ENCODE measurements at regions not wholly inside any gene's neighbourhood (a gene's known extent, or its start where the extent isn't known, plus 50 kb on each side); places are given as distances from the start of the nearest gene placed in this dataset.

- DNase-seq (ENCODE audit: extremely low spot score, unreplicated experiment), result no peak
- Mint-ChIP-seq H3K27ac (no peak overlapping the region), H3K4me3 (no peak overlapping the region), H3K27me3 (peaks cover 24% of the 10 kb centered on the region), H3K9me3 (peaks cover 7% of the 10 kb centered on the region), H3K36me3 (no peaks in the 10 kb centered on the region), H3K4me1 (ENCODE audit: unreplicated experiment) (peaks cover 7% of the 10 kb centered on the region)
- no peak for TF ChIP-seq CTCF (conservative IDR thresholded peaks at IDR 0.05)
Observed at GRCh38 chr1:229896306-229896705, 170.7 kb upstream of the GALNT2 start.

GRCh38 chr1:229896861-229897260, 170.2 kb upstream of the GALNT2 start:
- Mint-ChIP-seq H3K27me3 (peaks cover 26% of the 10 kb centered on the region), H3K36me3 (no peaks in the 10 kb centered on the region), H3K4me1 (ENCODE audit: unreplicated experiment) (peaks cover 7% of the 10 kb centered on the region), H3K4me3 (no peak overlapping the region), H3K27ac (no peak overlapping the region), H3K9me3 (peaks cover 8% of the 10 kb centered on the region)
- DNase-seq (ENCODE audit: extremely low spot score, unreplicated experiment), result no peak
- TF ChIP-seq CTCF (conservative IDR thresholded peaks at IDR 0.05), result no peak

GRCh38 chr1:229897501-229897900, 169.5 kb upstream of the GALNT2 start:
- Mint-ChIP-seq H3K9me3 (peaks cover 6% of the 10 kb centered on the region), H3K4me3 (no peak overlapping the region), H3K27ac (no peak overlapping the region), H3K4me1 (ENCODE audit: unreplicated experiment) (peaks cover 7% of the 10 kb centered on the region), H3K27me3 (peaks cover 26% of the 10 kb centered on the region), H3K36me3 (no peaks in the 10 kb centered on the region)
- TF ChIP-seq CTCF (conservative IDR thresholded peaks at IDR 0.05), result no peak
- no peak for DNase-seq (ENCODE audit: extremely low spot score, unreplicated experiment)

GRCh38 chr1:229900220-229900619, 166.8 kb upstream of the GALNT2 start:
- DNase-seq (ENCODE audit: extremely low spot score, unreplicated experiment), result no peak
- Mint-ChIP-seq H3K4me1 (ENCODE audit: unreplicated experiment) (peaks cover 7% of the 10 kb centered on the region), H3K27ac (no peak overlapping the region), H3K36me3 (no peaks in the 10 kb centered on the region), H3K27me3 (peaks cover 28% of the 10 kb centered on the region), H3K9me3 (peaks cover 4% of the 10 kb centered on the region), H3K4me3 (no peak overlapping the region)
- TF ChIP-seq CTCF (conservative IDR thresholded peaks at IDR 0.05), result no peak

GRCh38 chr1:229905031-229905545, 161.9 kb upstream of the GALNT2 start:
- no peak overlapping the region for H3K27ac Mint-ChIP-seq
- H3K27me3 Mint-ChIP-seq, result peaks cover 52% of the 10 kb centered on the region
- H3K36me3 Mint-ChIP-seq, result no peaks in the 10 kb centered on the region
- no peak for TF ChIP-seq CTCF (conservative IDR thresholded peaks at IDR 0.05)
- no peak overlapping the region for H3K4me3 Mint-ChIP-seq
- H3K4me1 Mint-ChIP-seq (ENCODE audit: unreplicated experiment), result no peaks in the 10 kb centered on the region
- H3K9me3 Mint-ChIP-seq, result peaks cover 4% of the 10 kb centered on the region
- DNase-seq (ENCODE audit: extremely low spot score, unreplicated experiment), result no peak

GRCh38 chr1:229905652-229906051, 161.4 kb upstream of the GALNT2 start:
- TF ChIP-seq CTCF (conservative IDR thresholded peaks at IDR 0.05), result no peak
- Mint-ChIP-seq H3K4me3 (no peak overlapping the region), H3K27me3 (peaks cover 52% of the 10 kb centered on the region), H3K36me3 (no peaks in the 10 kb centered on the region), H3K9me3 (peaks cover 4% of the 10 kb centered on the region), H3K4me1 (ENCODE audit: unreplicated experiment) (no peaks in the 10 kb centered on the region), H3K27ac (no peak overlapping the region)
- no peak for DNase-seq (ENCODE audit: extremely low spot score, unreplicated experiment)

All from type B pancreatic cell (in vitro differentiated cells).